ENCODE measurements at regions not wholly inside any gene's neighbourhood (a gene's known extent, or its start where the extent isn't known, plus 50 kb on each side); places are given as distances from the start of the nearest gene placed in this dataset.

DNA sequence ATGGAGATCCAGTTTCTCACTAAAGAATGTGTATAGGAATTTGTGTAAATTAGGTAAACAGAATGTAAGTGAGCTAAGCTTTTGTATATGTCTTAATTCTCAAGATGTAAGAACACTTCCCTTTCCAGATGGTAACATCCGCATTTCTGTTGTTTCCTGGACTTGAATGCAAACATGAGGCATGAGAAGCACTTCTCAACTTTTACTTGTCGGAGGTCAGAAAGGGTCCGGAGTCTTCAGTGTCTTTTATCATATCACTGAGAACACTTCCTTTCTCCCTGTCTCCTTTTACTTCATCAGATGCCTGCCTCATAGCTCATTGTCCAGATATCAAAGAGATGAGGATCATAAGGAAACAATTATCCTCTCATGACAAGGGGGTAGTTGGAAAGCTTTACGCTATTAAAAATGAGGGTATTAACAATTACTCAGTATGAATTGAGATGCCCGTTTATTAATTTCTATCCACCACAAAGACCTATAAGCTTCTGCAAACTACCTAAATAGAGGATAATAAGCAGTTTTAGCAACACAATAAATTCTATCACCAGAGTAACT is 214.1 kb upstream of the FLRT2 start:
- no peak overlapping the region for H3K27ac Mint-ChIP-seq
- H3K36me3 Mint-ChIP-seq (ENCODE audit: low read depth) = no peaks in the 10 kb centered on the region
- peaks cover 6% of the 10 kb centered on the region for H3K9me3 Mint-ChIP-seq
- no peaks in the 10 kb centered on the region for H3K4me1 Mint-ChIP-seq (ENCODE audit: low read depth)
- no peak overlapping the region for H3K4me3 Mint-ChIP-seq
- H3K27me3 Mint-ChIP-seq (ENCODE audit: low read depth) = no peaks in the 10 kb centered on the region

DNA sequence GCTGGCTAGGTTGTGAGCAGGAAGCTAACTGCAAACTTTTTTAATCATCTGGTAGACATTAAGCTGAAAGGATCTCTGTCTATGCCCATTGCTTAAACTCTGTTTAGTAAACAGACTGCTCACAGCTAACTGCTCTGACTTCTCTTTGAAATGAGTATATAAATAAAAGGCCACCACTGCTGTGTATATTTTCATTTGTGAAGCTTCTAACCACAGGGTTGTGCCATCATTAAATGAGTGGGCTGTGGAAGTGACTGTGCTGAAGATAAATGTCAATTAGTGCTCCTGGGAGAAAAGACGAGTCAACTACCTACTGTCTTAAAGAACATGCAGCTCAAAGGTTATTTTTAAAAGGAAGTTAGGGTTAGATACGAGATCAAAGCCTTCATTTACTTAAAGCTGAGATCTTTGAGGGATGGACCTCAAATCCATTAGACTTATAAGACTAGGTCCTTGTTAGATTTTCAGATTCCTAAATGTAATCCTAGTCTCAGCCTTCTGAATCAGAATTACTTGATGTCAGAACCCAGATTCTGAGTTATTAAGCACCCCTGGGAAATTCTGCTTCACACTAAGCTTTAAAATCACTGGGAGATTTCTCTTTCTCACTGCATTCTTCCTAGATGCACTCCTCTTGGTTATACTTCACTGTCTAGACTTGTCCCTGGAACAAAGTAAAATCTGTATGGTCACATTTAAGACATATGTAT is 213.1 kb upstream of the FLRT2 start:
- Mint-ChIP-seq H3K4me3 (no peak overlapping the region), H3K27ac (no peak overlapping the region), H3K36me3 (ENCODE audit: low read depth) (no peaks in the 10 kb centered on the region), H3K4me1 (ENCODE audit: low read depth) (no peaks in the 10 kb centered on the region), H3K9me3 (peaks cover 6% of the 10 kb centered on the region), H3K27me3 (ENCODE audit: low read depth) (no peaks in the 10 kb centered on the region)

DNA sequence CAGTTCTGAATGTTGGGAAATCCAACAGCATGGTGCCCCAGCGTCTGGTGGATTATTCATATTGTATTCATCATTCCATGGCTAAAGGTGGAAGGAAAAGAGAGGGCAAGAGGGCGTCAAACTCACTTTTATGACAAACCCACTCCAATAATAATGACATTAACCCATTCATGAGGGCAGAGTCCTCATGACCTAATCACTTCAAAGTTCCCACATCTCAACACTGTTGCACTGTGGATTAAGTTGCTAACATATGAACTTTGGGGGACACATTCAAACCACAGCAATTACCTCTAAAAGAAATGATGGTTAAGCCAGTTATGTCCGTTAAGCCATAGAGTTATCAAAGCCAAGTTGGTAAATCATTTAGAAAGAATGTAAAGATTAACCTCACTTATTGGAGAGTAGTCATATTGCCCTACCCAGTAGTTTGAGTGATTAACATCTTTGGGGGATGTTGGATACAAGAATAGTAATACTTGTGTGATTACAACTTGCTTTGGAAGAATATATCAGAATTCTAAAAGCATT is 212.4 kb upstream of the FLRT2 start:
- no peaks in the 10 kb centered on the region for H3K27me3 Mint-ChIP-seq (ENCODE audit: low read depth)
- H3K4me1 Mint-ChIP-seq (ENCODE audit: low read depth) = no peaks in the 10 kb centered on the region
- no peak overlapping the region for H3K4me3 Mint-ChIP-seq
- H3K36me3 Mint-ChIP-seq (ENCODE audit: low read depth) = no peaks in the 10 kb centered on the region
- H3K9me3 Mint-ChIP-seq = peaks cover 6% of the 10 kb centered on the region
- H3K27ac Mint-ChIP-seq = no peak overlapping the region

DNA sequence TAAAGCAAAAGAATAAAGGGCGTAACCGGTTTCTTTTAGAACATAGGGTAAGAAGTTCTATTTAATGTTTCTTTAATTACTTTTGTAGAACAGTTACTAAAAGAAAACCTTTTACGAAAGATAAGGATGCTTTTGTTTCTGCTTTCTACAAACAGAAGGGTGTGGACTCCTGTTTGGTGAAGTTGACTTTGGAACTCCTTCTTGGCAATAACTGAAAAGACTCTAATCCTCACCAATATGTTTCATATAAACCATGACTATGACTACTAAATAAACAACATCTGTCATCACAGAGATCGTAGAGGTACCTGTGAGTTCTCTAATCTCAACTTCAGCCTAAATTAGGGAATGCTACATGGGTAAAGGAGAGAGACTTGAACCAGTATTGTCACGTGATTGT is 210.8 kb upstream of the FLRT2 start:
- Mint-ChIP-seq H3K4me3 (no peak overlapping the region), H3K9me3 (peaks cover 6% of the 10 kb centered on the region), H3K36me3 (ENCODE audit: low read depth) (no peaks in the 10 kb centered on the region), H3K27me3 (ENCODE audit: low read depth) (no peaks in the 10 kb centered on the region), H3K4me1 (ENCODE audit: low read depth) (no peaks in the 10 kb centered on the region), H3K27ac (no peak overlapping the region)

DNA sequence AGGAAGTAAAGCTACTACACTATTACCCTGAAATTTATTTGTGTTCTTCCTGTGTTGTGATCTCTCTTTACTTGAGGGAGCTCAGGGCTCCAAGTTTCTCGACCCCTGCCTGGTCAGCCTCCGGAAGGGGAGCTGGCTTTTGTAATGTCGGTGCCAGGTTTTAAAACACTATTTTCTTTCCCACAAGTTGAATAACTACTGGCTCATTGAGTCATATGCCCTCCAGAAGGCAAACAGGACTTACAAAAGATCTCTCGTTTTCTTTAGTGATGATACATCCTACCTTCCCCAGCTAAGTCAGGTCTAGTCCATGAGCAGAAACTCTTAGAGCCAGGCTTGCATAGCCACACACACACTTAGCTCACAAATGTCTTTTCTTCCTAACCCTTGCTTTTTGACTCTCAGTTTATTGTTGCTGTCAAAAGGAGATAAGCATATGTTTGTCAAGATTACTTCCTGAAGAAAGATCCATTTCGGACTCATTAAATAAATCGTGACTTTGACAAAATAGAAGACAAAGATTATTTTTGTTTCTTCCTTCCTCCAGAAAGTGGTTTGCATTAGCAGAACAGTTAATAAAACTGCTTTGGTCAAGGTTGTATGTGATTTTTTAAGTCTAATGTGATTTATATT is 209.8 kb upstream of the FLRT2 start:
- peaks cover 6% of the 10 kb centered on the region for H3K9me3 Mint-ChIP-seq
- H3K4me3 Mint-ChIP-seq = no peak overlapping the region
- no peaks in the 10 kb centered on the region for H3K4me1 Mint-ChIP-seq (ENCODE audit: low read depth)
- no peaks in the 10 kb centered on the region for H3K36me3 Mint-ChIP-seq (ENCODE audit: low read depth)
- H3K27me3 Mint-ChIP-seq (ENCODE audit: low read depth) = no peaks in the 10 kb centered on the region
- H3K27ac Mint-ChIP-seq = no peak overlapping the region

DNA sequence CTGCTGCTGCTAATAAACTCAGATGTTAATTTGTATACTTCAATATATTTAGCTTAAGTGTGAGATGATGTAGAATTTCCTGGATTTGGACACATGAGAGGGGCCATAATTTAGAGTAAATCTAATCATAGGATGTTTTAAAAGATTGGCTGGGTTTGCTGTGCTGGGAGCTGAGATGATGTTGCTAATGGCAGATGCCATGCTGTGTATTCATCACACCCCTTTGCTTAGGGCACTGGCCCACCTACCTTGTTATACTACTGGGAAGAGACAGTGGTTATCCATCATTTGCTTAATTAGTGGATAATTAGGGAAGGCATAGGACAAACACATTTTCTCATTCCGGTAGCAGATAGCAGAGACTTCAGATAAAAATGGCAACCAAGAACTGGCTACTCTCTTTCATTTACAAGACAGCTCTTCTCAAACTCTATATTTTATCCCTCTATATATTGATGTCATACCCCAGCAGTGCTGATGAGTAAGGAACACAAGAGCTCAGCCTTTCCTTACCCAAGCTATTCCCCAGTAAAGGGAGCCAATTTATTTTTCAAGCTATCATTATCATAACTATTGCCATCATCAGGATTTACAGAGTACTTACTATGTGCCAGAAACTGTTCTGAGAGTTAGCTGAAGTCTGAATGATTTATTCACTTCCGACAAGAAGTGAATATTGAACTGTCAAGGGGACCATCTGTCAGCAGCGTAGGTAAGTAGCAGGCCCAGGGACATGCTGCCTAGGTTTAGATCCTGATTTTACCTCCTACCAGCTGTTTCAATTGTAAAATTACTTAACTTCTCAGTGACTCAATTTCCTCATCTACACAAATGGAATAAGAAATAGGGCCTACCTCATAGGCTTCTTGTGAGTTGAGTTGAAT is 204.6 kb upstream of the FLRT2 start:
- no peaks in the 10 kb centered on the region for H3K4me1 Mint-ChIP-seq (ENCODE audit: low read depth)
- no peak overlapping the region for H3K27ac Mint-ChIP-seq
- peaks cover 3% of the 10 kb centered on the region for H3K9me3 Mint-ChIP-seq
- no peaks in the 10 kb centered on the region for H3K27me3 Mint-ChIP-seq (ENCODE audit: low read depth)
- no peak overlapping the region for H3K4me3 Mint-ChIP-seq
- no peaks in the 10 kb centered on the region for H3K36me3 Mint-ChIP-seq (ENCODE audit: low read depth)

DNA sequence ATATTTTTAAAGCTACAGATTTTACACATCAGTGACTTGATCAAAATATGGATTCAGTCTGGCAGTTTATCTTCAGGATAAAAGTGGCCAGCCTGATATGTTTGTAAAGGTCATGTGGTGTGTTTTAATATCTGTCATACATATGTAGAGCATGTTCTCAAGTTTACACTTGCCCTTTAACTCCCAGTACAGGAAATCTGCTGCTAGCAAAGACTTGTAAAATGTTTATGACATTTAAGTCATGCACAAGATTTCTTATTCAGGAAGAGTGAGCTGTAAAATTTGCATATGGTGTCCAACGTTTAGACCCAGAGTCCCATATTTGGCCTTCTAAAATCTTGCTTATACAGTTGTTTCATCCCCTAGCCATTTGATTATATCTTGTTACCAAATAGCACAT is 197.5 kb upstream of the FLRT2 start:
- H3K36me3 Mint-ChIP-seq (ENCODE audit: low read depth) = no peaks in the 10 kb centered on the region
- H3K4me3 Mint-ChIP-seq = no peak overlapping the region
- no peaks in the 10 kb centered on the region for H3K27me3 Mint-ChIP-seq (ENCODE audit: low read depth)
- H3K9me3 Mint-ChIP-seq = no peaks in the 10 kb centered on the region
- H3K4me1 Mint-ChIP-seq (ENCODE audit: low read depth) = no peaks in the 10 kb centered on the region
- H3K27ac Mint-ChIP-seq = no peak overlapping the region

DNA sequence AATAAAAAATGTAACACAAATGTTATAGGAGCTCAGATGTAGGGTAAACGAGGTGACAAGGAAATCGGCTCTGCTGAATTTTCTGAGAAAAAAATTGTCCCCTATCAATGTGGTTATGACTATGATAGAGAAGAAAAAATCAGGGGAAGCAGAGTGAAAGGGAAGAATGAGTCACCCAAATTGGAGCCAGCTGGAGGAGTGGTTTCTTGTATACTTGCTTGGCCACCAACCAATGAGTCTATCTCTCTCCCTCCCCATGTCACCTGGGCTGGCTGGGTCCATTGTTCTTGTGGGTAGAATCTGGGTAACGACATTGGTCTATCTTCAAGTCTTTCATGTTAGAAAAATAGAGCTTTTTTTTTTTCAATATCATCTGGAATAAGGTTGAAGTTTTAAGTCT is 196.6 kb upstream of the FLRT2 start:
- Mint-ChIP-seq H3K4me3 (no peak overlapping the region), H3K9me3 (no peaks in the 10 kb centered on the region), H3K4me1 (ENCODE audit: low read depth) (no peaks in the 10 kb centered on the region), H3K36me3 (ENCODE audit: low read depth) (no peaks in the 10 kb centered on the region), H3K27ac (no peak overlapping the region), H3K27me3 (ENCODE audit: low read depth) (no peaks in the 10 kb centered on the region)

DNA sequence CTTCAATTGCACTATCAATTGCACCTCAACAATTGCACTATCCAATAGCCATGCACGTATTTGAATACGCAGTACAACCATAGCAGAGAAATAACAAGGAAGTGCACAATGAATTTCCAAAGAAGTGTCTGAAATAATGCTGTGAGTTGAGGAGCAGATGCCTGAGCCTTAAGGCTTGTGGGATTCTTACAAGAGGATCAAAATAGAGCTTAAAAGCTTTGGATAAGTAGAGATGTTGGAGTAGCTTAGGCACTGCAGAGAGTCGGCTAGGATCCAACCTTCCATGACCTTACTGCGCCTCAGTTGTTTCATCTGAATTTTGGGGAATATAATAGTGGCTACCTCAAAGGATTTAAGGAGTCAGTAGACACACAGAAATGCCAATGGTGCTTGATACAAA is 196.1 kb upstream of the FLRT2 start:
- no peaks in the 10 kb centered on the region for H3K4me1 Mint-ChIP-seq (ENCODE audit: low read depth)
- no peaks in the 10 kb centered on the region for H3K9me3 Mint-ChIP-seq
- H3K27ac Mint-ChIP-seq = no peak overlapping the region
- no peaks in the 10 kb centered on the region for H3K27me3 Mint-ChIP-seq (ENCODE audit: low read depth)
- no peak overlapping the region for H3K4me3 Mint-ChIP-seq
- H3K36me3 Mint-ChIP-seq (ENCODE audit: low read depth) = no peaks in the 10 kb centered on the region

DNA sequence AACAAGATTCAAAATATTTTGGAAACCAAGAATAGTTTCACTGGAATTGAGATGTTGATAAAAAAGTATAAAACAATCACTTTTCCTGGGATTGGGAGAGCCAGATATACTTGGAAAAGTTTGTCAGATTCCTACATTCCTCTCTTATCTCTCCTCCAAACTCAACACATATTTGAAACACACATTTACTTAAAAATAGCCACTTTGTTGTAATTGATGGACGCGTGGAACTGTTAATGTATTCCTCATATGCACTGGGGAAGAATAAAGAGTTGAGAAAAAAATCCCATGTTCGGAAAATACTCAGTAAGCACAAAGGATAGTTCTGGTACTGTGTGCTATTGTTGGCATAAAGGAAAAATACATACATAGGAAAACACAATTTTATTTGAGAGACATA is 195.6 kb upstream of the FLRT2 start:
- Mint-ChIP-seq H3K36me3 (ENCODE audit: low read depth) (no peaks in the 10 kb centered on the region), H3K27ac (no peak overlapping the region), H3K27me3 (ENCODE audit: low read depth) (no peaks in the 10 kb centered on the region), H3K4me1 (ENCODE audit: low read depth) (no peaks in the 10 kb centered on the region), H3K4me3 (no peak overlapping the region), H3K9me3 (no peaks in the 10 kb centered on the region)

DNA sequence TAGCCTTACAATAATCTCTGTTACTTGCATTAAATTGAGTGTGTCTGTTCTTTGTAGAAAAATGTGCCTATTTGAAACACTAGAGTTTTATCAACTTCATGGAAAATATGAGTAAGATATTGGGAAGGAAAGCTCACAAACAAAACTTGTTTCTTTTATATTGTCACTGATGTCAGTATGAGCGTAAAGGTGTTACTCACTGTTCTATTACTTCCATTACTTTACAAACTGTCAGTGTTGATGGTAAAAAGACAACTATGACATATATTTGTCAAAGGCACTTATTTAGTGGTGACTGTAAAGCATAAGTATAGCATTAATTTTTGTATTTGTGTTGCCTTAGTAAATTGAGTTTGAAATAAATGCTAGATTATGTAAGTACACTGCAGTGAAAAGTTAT is 193.7 kb upstream of the FLRT2 start:
- Mint-ChIP-seq H3K4me3 (no peak overlapping the region), H3K27ac (no peak overlapping the region), H3K36me3 (ENCODE audit: low read depth) (no peaks in the 10 kb centered on the region), H3K9me3 (no peaks in the 10 kb centered on the region), H3K27me3 (ENCODE audit: low read depth) (no peaks in the 10 kb centered on the region), H3K4me1 (ENCODE audit: low read depth) (no peaks in the 10 kb centered on the region)

DNA sequence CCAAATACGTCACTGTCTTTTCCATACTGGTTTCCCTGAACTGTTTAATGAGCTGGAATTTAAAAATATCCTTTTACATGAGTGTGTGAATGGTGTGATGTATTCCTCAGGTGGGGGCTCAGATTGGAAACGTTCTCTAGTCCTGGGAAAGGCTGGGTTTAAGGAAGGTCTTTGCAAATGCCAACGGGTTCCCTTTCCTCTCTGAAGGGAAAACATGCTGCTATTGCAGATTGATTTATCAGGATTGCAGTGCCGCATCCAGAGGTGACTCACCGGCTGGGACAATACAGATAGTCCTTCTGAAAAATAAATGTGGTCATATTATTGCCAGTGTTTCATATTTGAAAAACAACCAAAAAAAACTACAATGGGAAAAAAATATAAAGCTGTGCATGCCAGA is 193.1 kb upstream of the FLRT2 start:
- H3K4me3 Mint-ChIP-seq = no peak overlapping the region
- no peaks in the 10 kb centered on the region for H3K4me1 Mint-ChIP-seq (ENCODE audit: low read depth)
- no peak overlapping the region for H3K27ac Mint-ChIP-seq
- H3K36me3 Mint-ChIP-seq (ENCODE audit: low read depth) = no peaks in the 10 kb centered on the region
- no peaks in the 10 kb centered on the region for H3K9me3 Mint-ChIP-seq
- no peaks in the 10 kb centered on the region for H3K27me3 Mint-ChIP-seq (ENCODE audit: low read depth)

DNA sequence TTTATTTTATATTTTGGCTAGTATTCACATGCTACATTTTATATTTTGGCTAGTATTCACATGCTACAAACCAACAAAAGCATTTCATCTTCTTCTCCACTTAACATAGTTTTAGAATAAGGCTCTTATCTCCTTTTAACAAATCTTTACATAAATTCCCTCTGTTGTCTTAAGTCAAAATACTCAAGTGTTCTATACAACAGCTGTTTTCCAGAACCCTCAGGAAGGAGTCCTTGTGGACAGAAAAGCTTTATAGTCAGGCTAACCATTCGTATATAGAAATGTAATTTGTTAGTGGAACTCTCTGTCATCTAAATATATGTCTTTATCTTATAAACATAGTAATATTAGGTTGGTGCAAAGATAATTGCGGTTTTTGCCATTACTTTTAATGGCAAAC is 191.0 kb upstream of the FLRT2 start:
- H3K27ac Mint-ChIP-seq = no peak overlapping the region
- H3K27me3 Mint-ChIP-seq (ENCODE audit: low read depth) = no peaks in the 10 kb centered on the region
- no peaks in the 10 kb centered on the region for H3K4me1 Mint-ChIP-seq (ENCODE audit: low read depth)
- H3K4me3 Mint-ChIP-seq = no peak overlapping the region
- H3K9me3 Mint-ChIP-seq = no peaks in the 10 kb centered on the region
- no peaks in the 10 kb centered on the region for H3K36me3 Mint-ChIP-seq (ENCODE audit: low read depth)

DNA sequence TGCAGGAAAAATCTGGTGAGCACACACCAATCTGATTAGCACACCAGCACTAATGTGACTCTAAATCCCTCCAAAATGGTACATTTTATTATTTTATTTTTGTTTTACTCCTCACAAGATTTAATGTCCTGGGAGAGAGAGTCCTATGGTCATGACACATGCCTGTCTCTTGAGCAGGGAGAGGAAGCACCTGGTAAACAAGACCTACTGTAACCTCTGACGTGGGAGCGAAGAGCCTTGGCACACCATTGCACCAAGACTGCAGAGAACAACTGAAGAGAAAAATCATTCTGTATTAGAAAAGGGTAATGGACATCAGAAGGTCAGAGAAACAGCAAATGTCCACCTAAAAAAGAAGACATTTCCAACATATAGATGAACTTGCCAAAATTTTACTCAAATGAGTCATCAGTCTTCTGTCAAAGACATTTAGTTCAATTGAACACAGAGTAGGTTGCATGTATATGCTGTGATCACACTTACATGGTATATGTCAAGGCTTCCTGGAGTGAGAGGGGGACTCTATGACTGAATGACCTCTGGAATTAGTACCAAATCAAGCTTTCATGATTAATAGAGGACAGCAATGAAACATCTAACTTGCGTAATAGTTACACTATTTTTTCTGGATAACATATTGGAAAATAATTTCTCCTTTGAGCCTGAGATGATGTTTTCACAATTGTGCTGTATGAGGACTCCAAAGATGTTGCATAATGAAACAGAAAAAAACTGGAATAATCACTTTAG is 186.9 kb upstream of the FLRT2 start:
- no peaks in the 10 kb centered on the region for H3K27me3 Mint-ChIP-seq (ENCODE audit: low read depth)
- H3K4me3 Mint-ChIP-seq = no peak overlapping the region
- H3K4me1 Mint-ChIP-seq (ENCODE audit: low read depth) = no peaks in the 10 kb centered on the region
- H3K36me3 Mint-ChIP-seq (ENCODE audit: low read depth) = no peaks in the 10 kb centered on the region
- no peak overlapping the region for H3K27ac Mint-ChIP-seq
- H3K9me3 Mint-ChIP-seq = peaks cover 4% of the 10 kb centered on the region
